Thyroid gland (tissue), 4 donors: ENCODE measurements at regions not wholly inside any gene's neighbourhood (a gene's known extent, or its start where the extent isn't known, plus 50 kb on each side); places are given as distances from the start of the nearest gene placed in this dataset.
"Not testable (repeated sequence)": the region's sequence is repeated elsewhere in the genome, so short reads cannot be mapped to it uniquely, and the experiment has no call there.

Source experiments
- DNase-seq, 2 donors: peaks; one replicate each; pipeline ENCODE4 v3.0.0-alpha.2; 2019
- H3K27ac ChIP-seq, 3 donors: fragments of 200-600 bp; sonication (generic); 1 replicate in 2 of 3; 2 replicates in 1 of 3; pipeline ENCODE4 v1.5.1; 2016 to 2019; ENCODE audit warnings: mild to moderate bottlenecking in 1 of 3, moderate library complexity in 1 of 3
- H3K27me3 ChIP-seq: fragments of 200-600 bp; sonication (generic); one replicate; pipeline ENCODE4 v1.5.1; 2019
- H3K36me3 ChIP-seq, 2 donors: fragments of 200-600 bp; sonication (generic); one replicate each; pipeline ENCODE4 v1.5.1; 2016 to 2019
- H3K4me1 ChIP-seq, 2 donors: fragments of 200-600 bp; sonication (generic); one replicate each; pipeline ENCODE4 v1.5.1; 2017 to 2019
- H3K4me3 ChIP-seq, 3 donors: fragments of 200-600 bp; sonication (generic); replicated peaks in 1 of 3; 1 replicate in 2 of 3; 2 replicates in 1 of 3; pipeline ENCODE4 v1.5.1; 2016; ENCODE audit warnings: mild to moderate bottlenecking in 1 of 3
- H3K9me3 ChIP-seq: fragments of 200-600 bp; sonication (generic); one replicate; pipeline ENCODE4 v1.5.1; 2017
- POLR2A ChIP-seq, 2 donors: fragments of 450-650 bp; IDR thresholded peaks; one replicate each; pipeline ENCODE4 v1.6.1; 2017; ENCODE audit warnings: antibody characterized with exemption in 2 of 2, mild to moderate bottlenecking in 2 of 2, moderate library complexity in 1 of 2
- WGBS, 2 donors: methylation state at CpG; one replicate each; pipeline ENCODE4 v1.1.5; 2017; 5-methylcytosine and 5-hydroxymethylcytosine counted together
- intact Hi-C: fragments of 100-400 bp; cut with DNase I; formaldehyde crosslinking; loops from one replicate; pipeline ENCODE4 v1.15.1; 2023
- TF ChIP-seq, protein P1 (sequence below), 6 experiments: fragments of 200-600 bp in 3 of 6; fragments of 450-650 bp in 3 of 6; sonication (generic) in 3 of 6; IDR thresholded peaks; one replicate each; pipeline ENCODE4 v1.5.1; 2016 to 2019; ENCODE audit warnings: antibody characterized with exemption in 6 of 6, mild to moderate bottlenecking in 2 of 6, inconsistent platforms in 1 of 6, moderate library complexity in 1 of 6

DNA sequence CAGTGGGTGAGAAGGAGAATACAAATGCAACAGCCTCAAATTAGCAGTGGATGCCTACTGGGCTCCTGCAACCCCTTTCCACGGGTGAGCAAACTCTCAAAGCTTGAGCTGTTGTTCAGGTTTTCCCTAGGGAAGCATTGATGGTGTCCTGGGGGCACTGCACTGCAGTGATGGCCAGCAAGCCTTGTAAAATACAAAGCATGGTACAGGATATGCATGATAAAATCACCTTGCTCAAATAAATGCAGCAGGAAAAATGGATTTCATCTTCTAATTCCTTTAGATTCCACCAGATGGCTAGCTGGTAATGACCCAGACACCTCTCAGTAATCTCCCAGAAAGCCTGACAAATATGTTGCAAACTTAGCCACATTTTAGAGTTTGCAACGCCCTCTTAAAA lies 698.2 kb downstream of the TRIB2 start:
- no peaks in the 10 kb centered on the region for H3K9me3 ChIP-seq
- DNase-seq = no peak
- no peak overlapping the region for H3K4me3 ChIP-seq
- no peaks in the 10 kb centered on the region for H3K27me3 ChIP-seq
- 33 to 43% methylated on average over 2 of the region's 2 CpGs for WGBS, 2 donors
- H3K36me3 ChIP-seq = no peaks in the 10 kb centered on the region
- intact Hi-C loops = no loop called here
- H3K27ac ChIP-seq = no peak overlapping the region
- H3K4me1 ChIP-seq = no peaks in the 10 kb centered on the region
- no peak for TF ChIP-seq POLR2A (IDR thresholded peaks at IDR 0.05)
- TF ChIP-seq, protein P1, sequence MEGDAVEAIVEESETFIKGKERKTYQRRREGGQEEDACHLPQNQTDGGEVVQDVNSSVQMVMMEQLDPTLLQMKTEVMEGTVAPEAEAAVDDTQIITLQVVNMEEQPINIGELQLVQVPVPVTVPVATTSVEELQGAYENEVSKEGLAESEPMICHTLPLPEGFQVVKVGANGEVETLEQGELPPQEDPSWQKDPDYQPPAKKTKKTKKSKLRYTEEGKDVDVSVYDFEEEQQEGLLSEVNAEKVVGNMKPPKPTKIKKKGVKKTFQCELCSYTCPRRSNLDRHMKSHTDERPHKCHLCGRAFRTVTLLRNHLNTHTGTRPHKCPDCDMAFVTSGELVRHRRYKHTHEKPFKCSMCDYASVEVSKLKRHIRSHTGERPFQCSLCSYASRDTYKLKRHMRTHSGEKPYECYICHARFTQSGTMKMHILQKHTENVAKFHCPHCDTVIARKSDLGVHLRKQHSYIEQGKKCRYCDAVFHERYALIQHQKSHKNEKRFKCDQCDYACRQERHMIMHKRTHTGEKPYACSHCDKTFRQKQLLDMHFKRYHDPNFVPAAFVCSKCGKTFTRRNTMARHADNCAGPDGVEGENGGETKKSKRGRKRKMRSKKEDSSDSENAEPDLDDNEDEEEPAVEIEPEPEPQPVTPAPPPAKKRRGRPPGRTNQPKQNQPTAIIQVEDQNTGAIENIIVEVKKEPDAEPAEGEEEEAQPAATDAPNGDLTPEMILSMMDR (IDR thresholded peaks at IDR 0.05) = no peak

DNA sequence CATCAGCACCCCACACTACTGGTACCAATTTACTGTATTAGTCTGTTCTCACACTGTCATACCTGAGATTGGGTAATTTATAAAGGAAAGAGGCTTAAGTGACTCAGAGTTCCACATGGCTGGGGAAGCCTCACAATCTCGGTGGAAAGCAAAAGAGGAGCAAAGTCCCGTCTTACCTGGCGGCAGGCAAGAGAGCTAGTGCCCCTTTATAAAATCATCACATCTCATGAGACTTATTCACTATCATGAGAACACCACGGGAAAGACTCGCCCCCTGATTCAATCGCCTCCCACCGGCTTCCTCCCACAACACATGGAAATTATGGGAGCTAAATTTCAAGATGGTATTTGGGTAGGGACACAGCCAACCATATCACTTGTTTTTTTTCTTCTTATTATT lies 717.2 kb downstream of the TRIB2 start:
- intact Hi-C loops = no loop called here
- Histone ChIP-seq H3K27ac (no peak overlapping the region), H3K36me3 (no peaks in the 10 kb centered on the region), H3K9me3 (no peaks in the 10 kb centered on the region), H3K4me3 (no peak overlapping the region), H3K4me1 (no peaks in the 10 kb centered on the region), H3K27me3 (no peaks in the 10 kb centered on the region)
- TF ChIP-seq, protein P1 (IDR thresholded peaks at IDR 0.05) = no peak
- no peak for TF ChIP-seq POLR2A (IDR thresholded peaks at IDR 0.05)
- DNase-seq = no peak
- 83 to 91% methylated on average over 7 of the region's 7 CpGs for WGBS, 2 donors

DNA sequence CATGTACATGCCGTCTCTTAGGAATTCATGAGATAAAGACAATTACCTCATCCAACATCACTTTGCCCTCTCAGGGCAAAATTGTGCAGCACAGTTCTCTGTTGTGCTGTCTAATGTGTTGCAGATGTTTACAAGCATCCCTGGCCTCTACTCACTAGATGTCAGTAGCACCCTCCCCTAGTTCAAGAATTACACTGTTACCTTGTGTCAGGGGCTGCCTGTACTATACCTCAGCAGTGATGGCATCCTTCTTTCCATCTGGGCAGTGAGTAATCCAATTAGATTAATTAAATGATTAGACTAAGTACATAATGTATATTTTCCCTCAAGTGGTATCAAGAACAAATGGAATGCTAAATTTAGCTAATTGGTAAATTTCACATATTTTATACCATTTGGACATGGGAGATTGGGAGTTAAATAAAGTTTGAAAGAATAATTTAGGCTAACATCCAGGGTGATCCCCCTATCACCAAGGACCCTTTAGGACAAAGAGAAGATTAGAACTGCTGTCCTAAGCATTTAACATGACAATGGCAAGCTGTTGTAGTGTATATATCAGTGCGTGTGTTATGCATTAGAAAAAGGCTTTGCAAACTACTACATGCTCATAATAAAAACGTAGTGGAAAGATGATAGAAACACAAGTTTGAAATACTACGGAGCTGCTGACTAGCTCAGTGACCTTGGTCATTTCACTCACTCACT lies 727.0 kb downstream of the TRIB2 start:
- H3K4me3 ChIP-seq, H3K9me3 ChIP-seq, H3K36me3 ChIP-seq, H3K27me3 ChIP-seq, H3K27ac ChIP-seq, intact Hi-C loops, H3K4me1 ChIP-seq, DNase-seq: not testable (repeated sequence)
- 49 to 54% methylated on average over 4 of the region's 4 CpGs for WGBS, 2 donors

DNA sequence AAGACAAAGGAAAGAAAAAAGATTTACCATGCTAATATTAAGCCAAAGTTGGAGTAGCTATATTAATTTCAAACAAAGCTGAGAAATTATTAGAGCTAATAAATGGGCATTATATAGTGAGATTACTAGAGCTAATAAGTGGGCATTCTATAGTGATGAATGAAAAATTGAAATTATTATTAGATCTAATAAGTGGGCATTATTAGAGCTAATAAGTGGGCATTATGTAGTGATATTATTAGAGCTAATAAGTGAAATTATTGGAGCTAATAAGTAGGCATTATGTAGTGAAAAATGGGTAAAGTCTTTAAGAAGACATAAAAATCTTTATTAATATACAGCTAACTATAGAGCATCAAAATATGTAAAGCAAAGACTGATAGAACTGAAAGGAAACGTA lies 745.7 kb downstream of the TRIB2 start:
- DNase-seq = no peak
- no peaks in the 10 kb centered on the region for H3K36me3 ChIP-seq
- H3K27me3 ChIP-seq = no peaks in the 10 kb centered on the region
- no peaks in the 10 kb centered on the region for H3K4me1 ChIP-seq
- intact Hi-C loops = no loop called here
- H3K9me3 ChIP-seq = no peaks in the 10 kb centered on the region
- H3K27ac ChIP-seq = no peak overlapping the region
- TF ChIP-seq, protein P1 (IDR thresholded peaks at IDR 0.05) = no peak
- no peak for TF ChIP-seq POLR2A (IDR thresholded peaks at IDR 0.05)
- whole genome bisulfite sequencing, 2 donors = 62 to 70% methylated on average over 1 of the region's 1 CpG
- H3K4me3 ChIP-seq = no peak overlapping the region

DNA sequence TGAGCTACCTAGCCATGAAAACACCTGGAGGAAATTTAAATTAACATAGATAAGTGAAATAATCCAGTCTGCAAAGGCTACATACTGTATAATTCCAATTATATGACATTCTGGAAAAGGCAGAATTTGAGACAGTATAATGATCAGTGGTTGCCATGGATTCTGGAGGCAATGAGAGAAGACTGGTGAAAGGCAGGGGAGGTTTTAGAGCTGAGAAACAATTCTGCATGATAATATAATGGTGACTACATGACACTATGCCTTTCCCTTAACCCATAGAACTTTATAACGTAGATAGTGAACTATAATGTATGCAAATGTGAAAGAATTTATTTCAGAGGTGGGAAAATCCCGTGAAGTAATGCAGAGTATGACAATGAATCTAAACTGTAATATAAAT lies 749.3 kb downstream of the TRIB2 start:
- 36 to 45% methylated on average over 2 of the region's 2 CpGs for WGBS, 2 donors
- no peak for TF ChIP-seq POLR2A (IDR thresholded peaks at IDR 0.05)
- TF ChIP-seq, protein P1 (IDR thresholded peaks at IDR 0.05) = no peak
- H3K9me3 ChIP-seq = no peaks in the 10 kb centered on the region
- H3K4me1 ChIP-seq = no peaks in the 10 kb centered on the region
- H3K4me3 ChIP-seq = no peak overlapping the region
- intact Hi-C loops = no loop called here
- no peak for DNase-seq
- no peaks in the 10 kb centered on the region for H3K27me3 ChIP-seq
- H3K27ac ChIP-seq = no peak overlapping the region
- no peaks in the 10 kb centered on the region for H3K36me3 ChIP-seq
